AG04449 (cell line): ENCODE measurements at regions not wholly inside any gene's neighbourhood (a gene's known extent, or its start where the extent isn't known, plus 50 kb on each side); places are given as distances from the start of the nearest gene placed in this dataset.

ENCODE experiments used
- CTCF ChIA-PET: fragments of 350-600 bp; formaldehyde crosslinking; extraction: SDS; loops from one replicate; lab custom pipeline; 2021; ENCODE audit warnings: antibody characterized with exemption; lab: Yijun Ruan, JAX
- POLR2A ChIA-PET: fragments of 400-600, 350-600 bp; formaldehyde crosslinking; extraction: SDS; loops from one replicate; lab custom pipeline; 2020; ENCODE audit warnings: antibody characterized with exemption, inconsistent platforms; lab: Yijun Ruan, JAX
- DNase-seq: peaks from one replicate; pipeline ENCODE4 v3.0.0-alpha.2; 2010; ENCODE audit warnings: low read depth, low spot score
- H3K4me3 ChIP-seq: 2 replicates; pipeline ENCODE4 v1.5.1; 2011; ENCODE audit warnings: low read depth, mild to moderate bottlenecking, control low read depth, low read length
- TF ChIP-seq, protein P1 (sequence below): IDR thresholded peaks from one replicate; pipeline ENCODE4 v1.5.1; 2011; ENCODE audit warnings: mild to moderate bottlenecking, moderate library complexity, low read length, control low read depth, inconsistent platforms; ENCODE audit not compliant: insufficient read depth; ENCODE audit errors: missing control alignments

GRCh38 chr16:51752438-51752995 is 601.4 kb upstream of the SALL1 start:
- no peak overlapping the region for H3K4me3 ChIP-seq
- TF ChIP-seq, protein P1, sequence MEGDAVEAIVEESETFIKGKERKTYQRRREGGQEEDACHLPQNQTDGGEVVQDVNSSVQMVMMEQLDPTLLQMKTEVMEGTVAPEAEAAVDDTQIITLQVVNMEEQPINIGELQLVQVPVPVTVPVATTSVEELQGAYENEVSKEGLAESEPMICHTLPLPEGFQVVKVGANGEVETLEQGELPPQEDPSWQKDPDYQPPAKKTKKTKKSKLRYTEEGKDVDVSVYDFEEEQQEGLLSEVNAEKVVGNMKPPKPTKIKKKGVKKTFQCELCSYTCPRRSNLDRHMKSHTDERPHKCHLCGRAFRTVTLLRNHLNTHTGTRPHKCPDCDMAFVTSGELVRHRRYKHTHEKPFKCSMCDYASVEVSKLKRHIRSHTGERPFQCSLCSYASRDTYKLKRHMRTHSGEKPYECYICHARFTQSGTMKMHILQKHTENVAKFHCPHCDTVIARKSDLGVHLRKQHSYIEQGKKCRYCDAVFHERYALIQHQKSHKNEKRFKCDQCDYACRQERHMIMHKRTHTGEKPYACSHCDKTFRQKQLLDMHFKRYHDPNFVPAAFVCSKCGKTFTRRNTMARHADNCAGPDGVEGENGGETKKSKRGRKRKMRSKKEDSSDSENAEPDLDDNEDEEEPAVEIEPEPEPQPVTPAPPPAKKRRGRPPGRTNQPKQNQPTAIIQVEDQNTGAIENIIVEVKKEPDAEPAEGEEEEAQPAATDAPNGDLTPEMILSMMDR, result no peak
- POLR2A ChIA-PET, result no interaction called here
- CTCF ChIA-PET, result interaction anchor here (1.8 kb wide), 1 partner anchor 8 kb away, joined by 8 read pairs; no protein-coding TSS in a partner anchor
- no peak for DNase-seq

- POLR2A ChIA-PET, result no interaction called here
- TF ChIP-seq, protein P1, result no peak
- H3K4me3 ChIP-seq, result no peak overlapping the region
- DNase-seq, result no peak
- CTCF ChIA-PET, result interaction anchor here (1.2 kb wide), 1 partner anchor 14 kb away, joined by 3 read pairs; no protein-coding TSS in a partner anchor
These were observed 596.3 kb upstream of the SALL1 start for GRCh38 chr16:51747329-51747728.

- no peak overlapping the region for H3K4me3 ChIP-seq
- TF ChIP-seq, protein P1, result no peak
- ChIA-PET CTCF (no interaction called here), POLR2A (no interaction called here)
- DNase-seq, result no peak
These were observed 583.1 kb upstream of the SALL1 start for GRCh38 chr16:51734220-51734619.

GRCh38 chr16:51733181-51733580 is 582.1 kb upstream of the SALL1 start:
- POLR2A ChIA-PET, result no interaction called here
- CTCF ChIA-PET, result no interaction called here
- no peak overlapping the region for H3K4me3 ChIP-seq
- TF ChIP-seq, protein P1, result no peak
- no peak for DNase-seq

GRCh38 chr16:51731160-51731559 is 580.1 kb upstream of the SALL1 start:
- ChIA-PET CTCF (no interaction called here), POLR2A (no interaction called here)
- no peak for DNase-seq
- TF ChIP-seq, protein P1, result no peak
- H3K4me3 ChIP-seq, result no peak overlapping the region

DNA sequence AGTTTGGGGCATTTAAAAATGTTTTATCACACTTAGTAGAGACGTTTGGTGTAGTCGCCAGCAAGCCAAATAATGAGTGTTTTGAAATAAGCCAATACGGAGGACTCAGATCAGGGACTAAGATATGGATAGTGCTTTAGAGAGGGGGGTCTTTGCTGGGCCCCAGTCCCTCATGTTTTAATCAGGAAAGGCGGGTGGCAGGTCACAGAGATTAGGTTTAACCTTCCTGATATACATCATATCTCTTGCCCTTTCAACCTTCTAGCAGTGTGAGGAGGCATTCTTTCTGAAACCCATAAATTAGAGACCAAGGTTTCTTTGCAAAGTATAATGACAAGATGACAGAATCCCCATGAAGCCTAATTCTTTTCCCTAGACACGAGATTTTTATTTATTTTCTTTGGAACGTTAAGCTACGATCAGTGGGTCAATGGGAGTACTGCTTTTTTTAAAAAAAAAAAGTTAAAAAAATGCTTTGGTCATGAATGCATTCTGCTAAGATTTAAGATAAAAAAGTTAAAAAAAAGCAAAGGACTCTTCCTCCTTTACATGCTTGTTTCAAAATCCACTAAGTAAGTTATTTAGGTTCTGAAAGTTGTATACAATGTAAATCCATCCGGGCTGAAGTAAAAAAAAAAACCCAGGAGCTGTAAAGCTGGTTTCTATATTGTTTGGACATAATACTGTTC is 572.1 kb upstream of the SALL1 start:
- ChIA-PET POLR2A (no interaction called here), CTCF (interaction anchor here (0.5 kb wide), 1 partner anchor 577 kb away, joined by 3 read pairs; no protein-coding TSS in a partner anchor)
- TF ChIP-seq, protein P1, result no peak
- no peak for DNase-seq
- no peak overlapping the region for H3K4me3 ChIP-seq
